Esophagus muscularis mucosa (tissue), 4 donors: ENCODE measurements at regions not wholly inside any gene's neighbourhood (a gene's known extent, or its start where the extent isn't known, plus 50 kb on each side); places are given as distances from the start of the nearest gene placed in this dataset.

Source experiments
- EP300 ChIP-seq: sonication (generic); formaldehyde crosslinking; IDR thresholded peaks from one replicate; pipeline ENCODE4 v1.6.1; 2017; ENCODE audit warnings: antibody characterized with exemption
- POLR2A ChIP-seq: fragments of 450-650 bp; IDR thresholded peaks from one replicate; pipeline ENCODE4 v1.6.1; 2017; ENCODE audit warnings: antibody characterized with exemption, moderate library complexity, mild to moderate bottlenecking, low read depth
- POLR2AphosphoS5 ChIP-seq, 2 donors: sonication (generic); formaldehyde crosslinking; IDR thresholded peaks; one replicate each; pipeline ENCODE4 v1.6.1; 2017; ENCODE audit warnings: antibody characterized with exemption in 2 of 2
- TF ChIP-seq, protein P1 (sequence below), 3 experiments: fragments of 200-600 bp in 2 of 3; fragments of 450-650 bp in 1 of 3; sonication (generic) in 2 of 3; IDR thresholded peaks; one replicate each; pipeline ENCODE4 v1.5.1; 2017 to 2019; ENCODE audit warnings: antibody characterized with exemption in 3 of 3, mild to moderate bottlenecking in 2 of 3, moderate library complexity in 1 of 3

DNA sequence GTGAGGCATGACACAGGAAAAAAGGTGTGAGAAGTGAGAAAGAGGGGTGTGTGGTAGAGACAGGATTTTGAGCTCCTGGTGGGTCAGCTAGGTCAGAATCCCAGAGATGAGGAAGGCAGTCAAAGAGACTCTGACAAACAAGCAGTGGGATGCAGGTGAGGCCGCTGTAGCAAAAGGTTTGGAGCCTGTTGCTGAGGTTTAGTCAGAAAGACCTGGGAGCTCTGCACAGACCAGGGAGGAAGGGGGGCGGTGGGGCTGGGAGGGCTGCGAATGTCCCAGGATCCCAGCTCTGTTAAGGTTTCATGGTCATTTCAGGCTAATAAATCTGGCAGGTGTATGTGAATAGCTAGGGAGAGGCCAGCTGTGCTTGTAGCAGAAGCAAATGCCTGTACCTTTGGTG lies 373.9 kb upstream of the SYNCRIP start:
- TF ChIP-seq POLR2A = no peak
- no peak for TF ChIP-seq EP300
- TF ChIP-seq, protein P1, sequence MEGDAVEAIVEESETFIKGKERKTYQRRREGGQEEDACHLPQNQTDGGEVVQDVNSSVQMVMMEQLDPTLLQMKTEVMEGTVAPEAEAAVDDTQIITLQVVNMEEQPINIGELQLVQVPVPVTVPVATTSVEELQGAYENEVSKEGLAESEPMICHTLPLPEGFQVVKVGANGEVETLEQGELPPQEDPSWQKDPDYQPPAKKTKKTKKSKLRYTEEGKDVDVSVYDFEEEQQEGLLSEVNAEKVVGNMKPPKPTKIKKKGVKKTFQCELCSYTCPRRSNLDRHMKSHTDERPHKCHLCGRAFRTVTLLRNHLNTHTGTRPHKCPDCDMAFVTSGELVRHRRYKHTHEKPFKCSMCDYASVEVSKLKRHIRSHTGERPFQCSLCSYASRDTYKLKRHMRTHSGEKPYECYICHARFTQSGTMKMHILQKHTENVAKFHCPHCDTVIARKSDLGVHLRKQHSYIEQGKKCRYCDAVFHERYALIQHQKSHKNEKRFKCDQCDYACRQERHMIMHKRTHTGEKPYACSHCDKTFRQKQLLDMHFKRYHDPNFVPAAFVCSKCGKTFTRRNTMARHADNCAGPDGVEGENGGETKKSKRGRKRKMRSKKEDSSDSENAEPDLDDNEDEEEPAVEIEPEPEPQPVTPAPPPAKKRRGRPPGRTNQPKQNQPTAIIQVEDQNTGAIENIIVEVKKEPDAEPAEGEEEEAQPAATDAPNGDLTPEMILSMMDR (IDR thresholded peaks at IDR 0.05) = no peak
- no peak for TF ChIP-seq POLR2AphosphoS5 (IDR thresholded peaks at IDR 0.05)
